HG03097 (cell line): ENCODE measurements at regions not wholly inside any gene's neighbourhood (a gene's known extent, or its start where the extent isn't known, plus 50 kb on each side); places are given as distances from the start of the nearest gene placed in this dataset.

Experiments
- ATAC-seq: cut with Tn5 transposase; IDR thresholded peaks from one replicate; pipeline ENCODE4 v1.9.1; 2021; ENCODE audit not compliant: unreplicated experiment, low FRiP score

DNA sequence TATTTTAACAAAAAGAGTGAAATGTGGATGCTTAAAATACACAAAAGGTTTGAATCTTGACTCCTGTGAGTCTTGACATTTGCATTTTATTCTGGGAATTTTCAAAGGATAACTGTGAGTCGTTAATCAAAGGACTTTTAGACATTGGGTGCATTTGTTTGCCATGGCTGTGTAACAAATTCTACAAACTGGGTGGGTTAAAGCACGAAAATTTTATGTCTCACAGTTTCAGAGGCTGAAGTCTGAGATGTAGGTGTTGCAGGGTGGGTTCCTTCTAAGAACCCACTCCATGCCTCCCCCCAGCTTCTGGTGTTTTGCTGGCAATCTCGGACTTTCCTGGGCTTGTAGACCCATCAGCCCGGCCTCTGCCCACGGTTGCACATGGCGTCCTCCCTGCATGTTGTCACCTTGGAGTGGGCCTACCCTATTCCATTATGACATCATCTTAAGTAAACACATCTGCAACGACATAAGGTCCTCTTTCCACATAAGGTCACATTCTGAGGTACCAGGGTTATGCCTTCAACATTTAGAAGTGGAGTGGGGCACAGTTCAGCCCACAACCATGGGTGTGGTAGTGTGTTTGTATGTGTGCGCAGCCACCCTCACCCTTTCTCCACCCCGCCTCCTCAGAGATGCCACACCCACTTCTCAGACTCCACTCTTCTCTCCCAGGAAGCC, 113.1 kb downstream of the FOXA2 start:
- no peak for ATAC-seq

DNA sequence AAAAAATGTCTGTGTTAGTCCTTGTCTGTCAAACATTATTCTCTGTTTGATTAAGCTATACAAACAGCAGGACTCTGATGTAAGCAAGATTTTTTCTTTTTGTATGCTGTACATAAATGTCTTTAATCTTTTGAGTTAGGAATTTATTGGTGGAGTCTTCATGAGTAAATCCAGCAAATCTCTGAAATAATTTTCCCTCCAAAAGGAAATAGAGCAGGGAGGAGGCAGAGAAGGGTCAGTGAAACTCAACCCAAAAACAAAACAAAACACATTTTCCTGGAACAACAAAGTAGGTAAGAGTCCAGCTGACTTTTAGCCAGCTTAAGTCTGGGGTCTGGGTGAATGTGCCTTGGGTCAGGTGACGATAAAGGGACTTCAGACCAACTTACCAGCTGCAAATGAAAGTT, 113.7 kb downstream of the FOXA2 start:
- no peak for ATAC-seq

DNA sequence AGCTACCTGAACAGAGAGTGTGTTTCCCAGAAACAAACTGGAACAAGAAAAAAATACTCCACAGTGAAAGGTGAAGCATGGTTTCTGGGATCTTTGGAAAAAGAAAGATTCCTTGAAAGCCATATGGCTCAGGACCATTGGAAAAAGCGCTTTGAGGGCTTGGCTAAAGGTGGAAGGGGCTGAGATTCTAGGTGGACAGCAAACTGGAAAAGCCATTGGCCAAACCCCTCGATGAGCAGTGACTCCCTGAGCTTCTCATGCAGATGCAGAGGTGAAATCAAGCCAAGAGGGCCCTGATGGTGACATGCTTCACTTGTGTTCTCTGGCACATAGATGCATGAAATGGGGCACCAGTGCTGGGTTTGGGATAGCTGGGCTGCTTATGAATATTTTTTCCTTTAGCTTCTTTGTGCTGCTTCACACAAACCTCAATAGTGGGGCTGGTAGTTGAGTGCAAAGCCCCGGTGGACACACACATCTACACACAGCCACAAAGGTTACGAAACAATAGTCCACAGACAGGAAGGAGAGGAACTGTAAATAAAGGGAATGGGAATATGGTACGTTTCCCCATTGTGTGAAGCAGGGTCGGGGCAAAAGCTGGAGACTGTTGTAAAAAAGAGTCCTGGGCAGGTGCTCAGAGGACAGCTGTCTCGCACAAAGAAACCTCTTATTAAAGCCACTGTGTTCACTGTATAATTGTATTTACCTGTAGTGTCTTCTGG, 117.8 kb downstream of the FOXA2 start:
- no peak for ATAC-seq

DNA sequence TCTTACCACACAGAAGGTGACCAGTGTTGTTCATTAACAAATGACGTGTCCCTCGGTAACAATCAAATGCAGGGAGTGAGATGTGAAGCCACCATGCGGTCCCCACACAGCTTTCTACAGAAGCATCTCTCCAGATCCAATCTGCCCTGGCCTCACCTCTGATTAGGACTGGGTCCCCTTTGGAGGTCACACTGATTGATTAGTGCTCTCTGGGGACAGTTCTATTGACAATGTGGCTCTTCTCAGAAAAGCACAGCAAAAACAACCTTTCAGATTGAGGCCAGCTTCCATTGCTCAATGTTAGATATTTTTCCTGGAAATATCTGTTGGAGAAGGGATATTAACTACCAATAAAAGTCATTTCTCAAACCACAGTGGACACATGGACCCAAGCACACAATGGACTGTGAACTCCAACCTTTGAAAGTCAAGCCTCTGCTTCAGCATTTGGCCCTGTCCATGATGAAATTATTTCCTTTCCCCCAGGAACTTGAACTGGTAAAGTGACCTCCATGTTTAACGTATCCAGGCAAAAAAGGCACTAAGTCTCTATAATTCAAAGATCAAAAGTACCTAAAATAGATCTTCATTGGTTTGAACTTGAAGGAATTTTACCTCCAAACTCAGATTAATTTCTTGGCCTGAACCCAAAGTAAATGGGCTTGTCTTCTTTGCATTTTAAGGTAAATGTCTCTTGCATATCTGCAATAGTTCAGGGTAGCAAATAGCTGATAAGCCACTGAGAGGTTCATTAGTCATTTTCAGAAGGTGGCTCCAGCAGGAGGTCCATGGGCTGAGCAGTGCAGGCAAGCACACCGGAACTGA, 118.5 kb downstream of the FOXA2 start:
- ATAC-seq: no peak

DNA sequence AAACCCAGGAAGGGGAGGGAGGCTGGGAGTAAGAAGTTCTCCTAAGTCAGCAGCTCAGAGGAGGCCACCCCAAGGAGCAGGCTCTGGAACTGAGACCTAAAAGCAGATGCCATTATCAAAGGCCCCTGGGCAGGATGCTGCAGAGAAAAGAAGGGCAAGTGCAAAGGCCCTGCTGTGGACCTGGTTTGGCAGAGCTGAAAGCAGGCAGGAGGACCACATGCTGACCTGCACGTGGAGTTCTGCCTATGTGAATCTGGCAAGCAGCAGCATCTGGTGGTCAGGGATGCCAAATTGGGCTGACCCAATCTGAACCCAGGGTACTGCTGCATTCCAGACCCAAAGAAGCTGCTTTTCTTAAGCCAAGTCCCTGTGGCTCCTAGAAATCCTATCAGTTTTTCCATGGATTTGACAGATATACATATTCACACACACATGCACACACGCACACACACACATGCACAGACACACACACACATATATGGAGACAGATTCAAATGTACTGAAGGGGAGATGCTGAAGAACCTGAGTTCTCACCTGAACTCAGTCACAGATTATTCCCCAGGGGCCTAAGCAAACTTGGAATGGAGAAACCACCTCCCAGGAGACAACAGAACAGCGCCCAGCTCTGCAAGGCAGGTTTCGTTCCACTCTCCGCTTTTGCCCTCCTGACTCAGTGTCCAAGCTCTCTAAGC, 119.9 kb downstream of the FOXA2 start:
- no peak for ATAC-seq

DNA sequence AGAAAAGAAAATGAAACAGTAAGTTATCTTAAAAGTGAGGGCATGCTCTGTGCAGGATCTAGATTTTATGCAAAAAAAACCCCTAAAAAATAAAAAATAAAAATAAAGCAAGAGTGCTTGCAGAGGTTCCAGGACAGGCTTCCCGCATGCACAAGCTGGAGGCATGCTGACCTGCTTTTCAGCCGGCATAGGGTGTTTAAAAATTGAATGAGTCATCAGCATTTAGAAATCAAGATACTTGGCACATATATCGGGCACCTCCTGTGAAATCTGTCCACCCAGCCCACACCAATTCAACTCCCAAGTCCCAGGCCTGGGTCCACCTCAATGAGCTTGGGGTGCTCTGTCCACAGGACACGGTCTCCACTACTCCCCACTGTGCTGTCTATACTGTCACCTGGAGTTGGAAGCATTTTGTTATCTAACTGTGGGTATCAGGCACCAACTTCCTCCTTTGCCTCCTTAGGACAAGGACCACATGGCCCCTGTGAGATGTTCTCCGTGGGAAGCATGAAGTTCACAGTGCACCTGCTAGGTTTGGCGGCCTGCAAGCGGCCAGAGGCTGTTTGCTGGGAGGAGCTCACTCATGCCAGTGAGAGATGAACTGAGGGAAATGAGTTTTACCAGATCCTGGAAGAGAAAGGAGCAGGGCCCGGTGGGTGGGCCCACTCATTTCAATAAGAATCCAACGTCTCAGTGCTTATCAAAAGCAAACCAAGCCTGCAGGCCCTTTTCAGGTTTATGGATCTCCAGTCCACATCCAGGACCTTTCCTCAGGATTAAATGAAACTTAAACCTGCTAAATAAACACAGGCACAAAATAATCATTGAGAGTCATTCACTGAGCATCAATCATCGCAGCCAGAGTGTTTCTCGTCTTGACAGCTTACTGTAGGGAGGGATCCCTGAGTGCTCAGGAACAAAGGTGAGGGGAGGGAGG, 121.1 kb downstream of the FOXA2 start:
- no peak for ATAC-seq

DNA sequence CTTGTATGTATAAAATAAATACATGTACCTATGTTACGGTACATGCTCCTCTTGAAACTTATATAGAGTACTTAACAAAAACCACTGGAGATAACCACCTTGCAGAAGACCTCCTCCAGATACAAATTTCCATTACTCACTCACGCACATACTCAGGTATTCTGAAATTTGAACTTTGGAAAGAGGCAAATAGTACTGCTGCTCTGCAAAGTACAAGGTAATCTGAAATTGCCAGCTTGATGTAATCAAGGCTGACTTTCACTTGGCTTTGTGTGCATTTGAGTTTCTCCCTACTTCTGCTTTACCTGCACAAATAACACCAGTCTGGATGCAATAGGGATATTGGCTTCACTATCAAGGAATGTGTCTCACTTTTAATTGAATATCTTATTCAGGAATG, 123.6 kb downstream of the FOXA2 start:
- ATAC-seq: no peak

DNA sequence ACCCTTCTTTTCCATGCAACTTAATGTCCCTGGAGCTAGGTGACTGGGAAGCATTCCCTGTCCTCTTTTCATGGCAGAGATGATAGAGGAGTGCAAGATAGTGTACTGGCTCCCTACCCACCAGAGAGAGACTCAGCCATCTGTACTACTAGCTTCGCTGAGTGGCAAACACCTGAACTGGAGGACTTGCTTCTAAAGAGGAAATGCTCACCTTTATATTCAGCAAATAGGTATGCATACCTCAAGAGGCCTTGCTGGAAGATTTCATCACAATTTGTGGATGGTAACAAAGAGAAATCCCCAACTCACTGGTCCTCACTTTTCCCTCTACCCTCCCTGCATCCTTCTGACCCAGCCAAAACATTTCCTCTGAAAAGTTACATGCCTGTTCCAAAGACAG, 124.1 kb downstream of the FOXA2 start:
- ATAC-seq: no peak

DNA sequence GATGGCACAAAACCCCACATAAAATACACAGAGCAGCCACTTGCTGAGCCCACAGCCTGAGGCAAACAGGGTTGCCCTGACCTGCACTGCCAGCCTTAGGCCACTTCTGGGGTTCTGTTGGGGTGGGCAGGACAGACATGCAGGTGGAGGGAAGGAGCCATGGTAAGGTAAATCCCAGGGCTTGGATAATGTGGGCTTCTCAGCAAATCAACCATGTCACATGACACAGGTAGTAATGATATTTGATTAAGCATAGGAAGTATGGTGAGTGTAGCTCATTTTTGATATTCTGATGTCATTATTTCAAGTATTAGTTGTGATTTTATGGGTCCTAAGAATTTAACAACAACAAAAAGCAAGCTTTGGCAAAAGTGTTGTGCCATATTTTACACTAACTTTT, 124.6 kb downstream of the FOXA2 start:
- ATAC-seq: no peak

DNA sequence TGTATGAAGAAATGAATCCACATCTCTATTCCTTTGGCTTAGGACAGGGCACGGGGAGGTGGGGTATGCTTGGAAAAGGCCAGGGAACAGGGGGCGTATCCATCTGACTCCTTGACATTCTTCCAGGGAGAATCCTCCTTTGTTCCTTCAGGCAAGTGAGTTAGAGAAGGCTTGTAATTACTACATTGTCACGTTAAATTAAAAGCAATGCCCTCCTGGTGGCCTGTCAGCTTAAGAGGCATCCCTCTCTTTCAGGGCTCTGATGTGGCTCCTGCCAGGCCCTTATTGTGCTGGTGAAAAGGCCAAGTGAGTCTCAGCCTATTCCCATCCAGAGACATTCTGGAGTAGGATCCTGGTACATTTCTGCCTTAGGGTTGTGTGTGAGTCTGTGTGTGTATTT, 128.3 kb downstream of the FOXA2 start:
- ATAC-seq: no peak

DNA sequence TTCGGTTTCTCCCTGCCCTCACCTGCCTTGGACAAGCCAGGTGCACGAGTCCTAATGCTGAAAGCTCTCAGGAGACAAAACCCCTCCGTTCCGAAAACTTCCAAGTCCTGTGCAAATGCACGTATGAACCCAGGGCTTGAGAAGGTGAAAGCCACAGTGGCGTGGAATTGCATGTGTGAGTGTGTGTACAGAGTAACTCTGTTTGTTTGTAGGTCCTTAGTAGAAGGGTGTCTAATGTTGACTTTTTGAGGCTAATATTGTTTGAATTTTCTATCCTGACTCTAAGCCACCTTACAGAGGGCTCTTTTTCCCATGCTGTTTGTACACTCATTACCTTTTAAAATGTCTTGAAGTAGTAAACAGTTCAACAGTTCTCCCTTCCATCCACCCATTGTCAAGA, 129.1 kb downstream of the FOXA2 start:
- no peak for ATAC-seq

DNA sequence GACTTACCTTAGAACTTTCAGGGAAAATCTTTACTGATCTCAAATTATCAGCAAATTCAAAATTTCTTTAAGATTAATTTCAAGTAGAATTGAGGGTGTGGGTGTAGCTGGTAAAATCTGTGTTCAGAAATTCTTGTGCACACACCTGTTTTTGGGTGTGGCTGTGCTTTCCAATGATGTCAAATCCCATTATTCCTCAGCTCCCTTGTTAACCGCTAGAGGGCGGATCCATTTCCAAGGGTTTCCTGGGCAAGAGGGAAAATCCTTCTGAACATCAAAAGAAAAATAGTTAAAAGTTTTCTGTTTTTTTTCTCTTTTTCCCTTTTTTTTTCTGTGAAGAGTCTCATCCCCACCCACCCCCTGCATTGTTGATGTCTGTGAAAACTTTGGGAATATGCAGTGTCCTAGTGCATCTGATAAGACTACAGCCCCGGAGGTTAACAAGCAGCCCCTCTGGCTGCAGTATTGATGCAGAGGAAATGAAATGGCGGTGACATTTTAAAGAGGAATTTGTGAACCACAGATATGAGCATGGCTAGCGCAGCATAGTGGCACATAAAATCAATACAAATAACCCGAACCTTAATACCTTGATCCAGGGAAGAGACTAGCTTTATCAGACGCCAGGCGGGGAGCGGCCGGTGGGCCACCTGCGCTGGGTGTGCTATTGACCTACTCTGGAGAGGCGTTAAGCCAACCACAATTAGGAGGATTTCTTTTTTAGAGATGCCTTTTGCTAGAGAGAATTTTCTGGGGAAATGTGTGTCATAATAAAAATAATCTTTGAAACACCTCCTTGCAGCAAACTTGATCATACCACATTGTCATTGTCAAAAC, 130.9 kb downstream of the FOXA2 start:
- no peak for ATAC-seq

DNA sequence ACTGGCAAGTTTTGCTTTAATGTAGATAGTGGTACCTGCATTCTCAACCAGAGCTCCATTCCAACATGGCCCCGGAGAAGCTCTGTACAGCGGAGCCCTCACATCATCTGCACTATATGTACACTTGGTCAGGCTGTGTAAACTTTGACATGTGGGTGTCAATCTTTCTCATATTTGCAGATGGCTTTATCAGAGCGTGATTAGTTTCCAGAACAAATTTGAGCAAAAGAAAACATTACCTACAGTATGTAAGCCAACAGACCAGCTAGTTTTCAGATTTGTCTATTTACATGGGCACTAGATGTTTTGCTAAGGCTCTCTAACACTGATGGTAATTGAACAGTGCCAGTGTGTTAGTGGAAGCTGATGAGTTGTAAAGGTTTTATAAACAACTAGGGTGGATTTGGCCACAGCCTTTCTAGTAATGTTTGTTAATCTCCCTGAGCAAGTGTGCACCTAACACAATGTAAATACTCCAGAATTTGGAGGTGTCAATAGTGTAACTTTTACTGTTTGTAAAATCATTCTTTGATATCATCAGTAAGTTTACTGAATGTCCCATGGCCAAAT, 131.8 kb downstream of the FOXA2 start:
- no peak for ATAC-seq

DNA sequence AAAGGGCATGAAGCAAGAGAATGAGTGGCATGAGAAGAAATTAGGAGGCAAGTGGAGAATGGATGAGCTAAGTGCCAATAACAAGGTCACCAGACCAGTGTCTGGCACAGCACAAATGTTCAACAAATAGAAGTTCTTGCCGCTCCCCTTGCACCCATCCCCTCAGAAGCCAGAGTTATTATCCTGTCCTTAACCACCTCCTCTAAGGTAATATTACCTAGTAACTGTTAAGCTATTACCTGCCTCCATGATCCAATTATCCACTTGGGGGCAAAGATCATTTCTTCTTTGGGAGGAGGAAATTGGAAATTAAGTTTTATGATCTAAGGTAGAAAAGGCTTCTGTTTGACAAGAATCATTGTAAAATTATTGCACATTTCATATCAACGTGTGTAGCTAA, 133.8 kb downstream of the FOXA2 start:
- ATAC-seq: no peak

DNA sequence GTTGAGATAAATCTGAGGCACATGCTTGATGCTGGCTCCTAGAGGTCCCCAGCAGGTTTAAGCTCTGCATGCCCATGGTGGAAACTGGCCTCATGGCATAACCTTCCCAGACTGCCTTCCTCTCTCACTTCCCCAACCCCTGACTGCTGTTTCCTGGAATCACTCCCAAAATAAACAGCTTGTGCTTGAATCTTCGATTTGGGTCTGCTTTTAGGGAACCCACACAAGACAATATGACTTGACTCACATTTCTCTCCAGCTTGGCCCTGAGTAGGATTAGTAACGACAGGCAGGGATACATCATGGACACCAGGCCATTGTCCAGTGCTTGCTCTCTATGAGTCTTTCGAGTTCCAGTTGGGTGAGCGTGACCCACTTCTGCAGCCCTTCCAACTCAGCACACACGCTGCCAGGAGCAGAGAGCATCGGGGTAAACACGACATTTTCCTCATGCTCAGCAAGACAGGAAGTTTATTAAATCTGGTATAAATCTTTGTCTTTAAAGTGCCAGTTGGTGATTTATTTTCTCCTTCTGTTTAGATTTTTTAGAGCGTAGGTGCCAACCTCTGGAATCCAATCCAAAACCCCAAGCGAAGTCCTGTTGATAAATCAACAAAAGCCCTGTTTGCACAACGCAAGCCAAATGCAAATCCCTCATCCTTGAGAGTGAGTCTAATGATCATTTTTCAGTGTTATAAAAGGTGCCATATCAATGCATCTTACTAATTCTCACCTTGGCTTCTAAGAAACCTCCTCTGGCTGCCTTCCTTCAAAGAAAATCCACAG, 135.0 kb downstream of the FOXA2 start:
- no peak for ATAC-seq

DNA sequence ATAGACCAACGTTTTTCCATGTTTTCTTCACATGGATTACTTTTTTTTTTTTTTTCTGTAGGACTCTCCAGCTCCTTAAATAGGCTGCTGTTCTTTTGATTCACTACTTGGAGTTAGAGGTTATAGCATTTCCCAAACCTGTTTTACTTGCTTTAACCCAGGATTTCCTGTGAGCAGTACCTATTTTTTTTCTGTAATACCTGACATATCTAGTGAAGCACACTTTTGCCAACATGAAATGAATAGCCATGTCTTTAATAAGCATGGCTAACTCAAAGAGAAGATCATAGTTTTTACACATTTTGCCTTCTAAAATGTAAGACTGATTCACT, 137.0 kb downstream of the FOXA2 start:
- no peak for ATAC-seq

DNA sequence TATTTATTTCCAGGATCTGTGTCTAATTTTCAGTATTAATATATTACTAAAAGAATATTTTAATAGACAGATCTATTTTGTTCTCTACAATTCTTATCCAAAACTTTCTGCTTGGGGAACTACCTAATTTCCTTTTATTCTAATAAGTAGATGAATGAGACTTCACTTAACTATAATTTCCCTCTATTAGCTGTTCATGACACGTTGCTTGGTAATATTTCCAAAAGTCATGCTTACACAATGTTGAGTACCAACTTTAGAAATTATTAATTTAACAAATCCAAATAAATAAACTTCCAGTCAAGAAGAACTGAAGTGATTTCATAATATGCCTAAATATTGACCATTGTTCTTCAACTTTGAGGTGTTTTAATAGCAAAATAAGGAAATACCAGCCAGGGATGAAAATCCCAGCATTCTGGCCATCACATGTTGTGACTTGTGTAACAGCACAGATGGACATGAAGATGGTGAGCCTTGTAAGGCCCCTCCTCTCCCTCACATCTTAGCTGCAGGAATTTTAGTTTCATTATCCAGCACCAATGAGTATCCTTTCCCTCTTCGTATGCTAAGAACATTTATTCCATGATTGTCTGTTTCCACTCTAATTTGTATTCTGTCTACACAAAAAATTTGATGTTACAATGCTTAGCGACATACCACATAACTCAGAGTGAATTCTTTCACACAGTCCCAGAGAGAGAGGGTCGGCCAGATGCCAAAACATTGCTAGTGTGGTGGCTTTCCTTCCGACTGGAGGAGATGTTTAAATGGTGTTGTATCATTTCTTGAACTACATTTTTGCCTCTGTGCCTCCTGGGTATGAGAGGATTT, 137.5 kb downstream of the FOXA2 start:
- ATAC-seq: no peak
